IPS-15b (cell line): ENCODE measurements at regions not wholly inside any gene's neighbourhood (a gene's known extent, or its start where the extent isn't known, plus 50 kb on each side); places are given as distances from the start of the nearest gene placed in this dataset.

Experiments
- H3K27me3 ChIP-seq: one replicate; pipeline ENCODE4 v1.6.1; 2013; ENCODE audit warnings: low read length; ENCODE audit not compliant: control insufficient read depth, insufficient read depth
- H3K36me3 ChIP-seq: one replicate; pipeline ENCODE4 v1.6.1; 2013; ENCODE audit warnings: low read length; ENCODE audit not compliant: control insufficient read depth, insufficient read depth
- H3K4me1 ChIP-seq: one replicate; pipeline ENCODE4 v1.6.1; 2013; ENCODE audit warnings: mild to moderate bottlenecking, low read length; ENCODE audit not compliant: control insufficient read depth, insufficient read depth
- H3K4me3 ChIP-seq: one replicate; pipeline ENCODE4 v1.5.1; 2013; ENCODE audit warnings: low read depth, low read length
- H3K9ac ChIP-seq: one replicate; pipeline ENCODE4 v1.6.1; 2013; ENCODE audit warnings: low read depth, mild to moderate bottlenecking, low read length
- H3K9me3 ChIP-seq: one replicate; pipeline ENCODE4 v1.6.1; 2013; ENCODE audit warnings: mild to moderate bottlenecking, low read length; ENCODE audit not compliant: control insufficient read depth, insufficient read depth

GRCh38 chr13:64810750-64811149 lies 2419.4 kb downstream of the PCDH9 start:
- H3K36me3 ChIP-seq: no peaks in the 10 kb centered on the region
- H3K9ac ChIP-seq: no peak overlapping the region
- H3K27me3 ChIP-seq: no peaks in the 10 kb centered on the region
- H3K4me1 ChIP-seq: no peaks in the 10 kb centered on the region
- peaks cover 5% of the 10 kb centered on the region for H3K9me3 ChIP-seq
- H3K4me3 ChIP-seq: no peak overlapping the region

GRCh38 chr13:64808704-64809103 lies 2421.4 kb downstream of the PCDH9 start:
- Histone ChIP-seq H3K9me3 (peaks cover 5% of the 10 kb centered on the region), H3K4me3 (no peak overlapping the region), H3K27me3 (no peaks in the 10 kb centered on the region), H3K4me1 (no peaks in the 10 kb centered on the region), H3K9ac (no peak overlapping the region), H3K36me3 (no peaks in the 10 kb centered on the region)

GRCh38 chr13:64801768-64802167 lies 2428.4 kb downstream of the PCDH9 start:
- no peak overlapping the region for H3K4me3 ChIP-seq
- H3K9me3 ChIP-seq: no peaks in the 10 kb centered on the region
- no peaks in the 10 kb centered on the region for H3K4me1 ChIP-seq
- no peaks in the 10 kb centered on the region for H3K36me3 ChIP-seq
- H3K9ac ChIP-seq: no peak overlapping the region
- no peaks in the 10 kb centered on the region for H3K27me3 ChIP-seq

- H3K9me3 ChIP-seq: no peaks in the 10 kb centered on the region
- no peak overlapping the region for H3K4me3 ChIP-seq
- H3K4me1 ChIP-seq: no peaks in the 10 kb centered on the region
- no peaks in the 10 kb centered on the region for H3K36me3 ChIP-seq
- no peaks in the 10 kb centered on the region for H3K27me3 ChIP-seq
- no peak overlapping the region for H3K9ac ChIP-seq
Observed at GRCh38 chr13:64798422-64798821, 2431.7 kb downstream of the PCDH9 start.

- no peaks in the 10 kb centered on the region for H3K36me3 ChIP-seq
- H3K9ac ChIP-seq: no peak overlapping the region
- no peaks in the 10 kb centered on the region for H3K4me1 ChIP-seq
- no peaks in the 10 kb centered on the region for H3K9me3 ChIP-seq
- no peaks in the 10 kb centered on the region for H3K27me3 ChIP-seq
- no peak overlapping the region for H3K4me3 ChIP-seq
Observed at GRCh38 chr13:64793592-64793991, 2436.5 kb downstream of the PCDH9 start.

GRCh38 chr13:64793131-64793530 lies 2437.0 kb downstream of the PCDH9 start:
- Histone ChIP-seq H3K36me3 (no peaks in the 10 kb centered on the region), H3K9me3 (no peaks in the 10 kb centered on the region), H3K4me3 (no peak overlapping the region), H3K9ac (no peak overlapping the region), H3K4me1 (no peaks in the 10 kb centered on the region), H3K27me3 (no peaks in the 10 kb centered on the region)

GRCh38 chr13:64791373-64791772 lies 2438.8 kb downstream of the PCDH9 start:
- Histone ChIP-seq H3K27me3 (no peaks in the 10 kb centered on the region), H3K9me3 (no peaks in the 10 kb centered on the region), H3K36me3 (no peaks in the 10 kb centered on the region), H3K4me3 (no peak overlapping the region), H3K4me1 (no peaks in the 10 kb centered on the region), H3K9ac (no peak overlapping the region)

- no peaks in the 10 kb centered on the region for H3K4me1 ChIP-seq
- H3K9ac ChIP-seq: no peak overlapping the region
- H3K27me3 ChIP-seq: no peaks in the 10 kb centered on the region
- no peaks in the 10 kb centered on the region for H3K9me3 ChIP-seq
- no peaks in the 10 kb centered on the region for H3K36me3 ChIP-seq
- no peak overlapping the region for H3K4me3 ChIP-seq
Observed at GRCh38 chr13:64782466-64782865, 2447.7 kb downstream of the PCDH9 start.

- Histone ChIP-seq H3K4me1 (no peaks in the 10 kb centered on the region), H3K4me3 (no peak overlapping the region), H3K27me3 (no peaks in the 10 kb centered on the region), H3K9ac (no peak overlapping the region), H3K9me3 (no peaks in the 10 kb centered on the region), H3K36me3 (no peaks in the 10 kb centered on the region)
Observed at GRCh38 chr13:64778002-64778401, 2452.1 kb downstream of the PCDH9 start.

- Histone ChIP-seq H3K36me3 (no peaks in the 10 kb centered on the region), H3K4me3 (no peak overlapping the region), H3K27me3 (no peaks in the 10 kb centered on the region), H3K9me3 (no peaks in the 10 kb centered on the region), H3K9ac (no peak overlapping the region), H3K4me1 (no peaks in the 10 kb centered on the region)
Observed at GRCh38 chr13:64774915-64775314, 2455.2 kb downstream of the PCDH9 start.

- Histone ChIP-seq H3K36me3 (no peaks in the 10 kb centered on the region), H3K27me3 (no peaks in the 10 kb centered on the region), H3K4me3 (no peak overlapping the region), H3K9me3 (no peaks in the 10 kb centered on the region), H3K9ac (no peak overlapping the region), H3K4me1 (no peaks in the 10 kb centered on the region)
Observed at GRCh38 chr13:64770743-64771142, 2459.4 kb downstream of the PCDH9 start.

GRCh38 chr13:64767054-64767453 lies 2463.1 kb downstream of the PCDH9 start:
- no peak overlapping the region for H3K9ac ChIP-seq
- H3K4me3 ChIP-seq: no peak overlapping the region
- no peaks in the 10 kb centered on the region for H3K36me3 ChIP-seq
- no peaks in the 10 kb centered on the region for H3K9me3 ChIP-seq
- H3K4me1 ChIP-seq: no peaks in the 10 kb centered on the region
- no peaks in the 10 kb centered on the region for H3K27me3 ChIP-seq

- Histone ChIP-seq H3K4me1 (no peaks in the 10 kb centered on the region), H3K4me3 (no peak overlapping the region), H3K27me3 (no peaks in the 10 kb centered on the region), H3K36me3 (no peaks in the 10 kb centered on the region), H3K9ac (no peak overlapping the region), H3K9me3 (no peaks in the 10 kb centered on the region)
Observed at GRCh38 chr13:64765636-64766035, 2464.5 kb downstream of the PCDH9 start.
